K562 (cell line): ENCODE measurements at regions not wholly inside any gene's neighbourhood (a gene's known extent, or its start where the extent isn't known, plus 50 kb on each side); places are given as distances from the start of the nearest gene placed in this dataset.

Experiments used
- ATAC-seq: fragments of 200-7000 bp; cut with Tn5 transposase; 3 replicates; pipeline ENCODE4 v1.9.1; 2020; ENCODE audit warnings: moderate library complexity
- BruUV-seq: library from RNA; stranded (reverse); fragments of 400-500 nt; replicated peaks from 2 replicates; lab custom pipeline; 2021; lab: Mats Ljungman, UMichigan
- CTCF ChIA-PET: fragments of 300-600 bp; formaldehyde crosslinking; extraction: SDS; loops from one replicate; lab custom pipeline; 2021; ENCODE audit warnings: low intra/inter-chr PET ratio; lab: Yijun Ruan, JAX
- POLR2A ChIA-PET: fragments of 300-600, 350-650 bp; sonication (Branson Sonifier 250); formaldehyde crosslinking; extraction: SDS; loops from one replicate; lab custom pipeline; 2021; ENCODE audit warnings: antibody characterized with exemption, inconsistent platforms; lab: Yijun Ruan, JAX
- DNase-seq, 4 experiments: peaks; one replicate each; pipeline versions ENCODE4 v3.0.0 to v3.0.0-alpha.2; 2011 to 2018; ENCODE audit warnings: low spot score in 3 of 4, mixed read lengths in 3 of 4; ENCODE audit errors: extremely low read depth in 1 of 4
- FAIRE-seq: peaks from 2 replicates; lab custom pipeline; 2011; peaks lifted over from hg19 to GRCh38; lab: Jason Lieb, UNC
- H2AFZ ChIP-seq: 2 replicates; pipeline ENCODE4 v1.6.0; 2011; ENCODE audit warnings: low read depth, low read length, control low read depth, inconsistent platforms
- H3K27ac ChIP-seq: fragments of 200-600 bp; 3 replicates; pipeline ENCODE4 v1.8.0; 2011; ENCODE audit warnings: low read depth, mild to moderate bottlenecking, control low read depth, inconsistent platforms, low read length, moderate library complexity, mixed read lengths; ENCODE audit errors: extremely low read depth
- H3K27me3 ChIP-seq, 2 experiments: fragments of 300-600 bp in 1 of 2; 2 replicates in 1 of 2; 3 replicates in 1 of 2; pipeline versions ENCODE4 v1.6.0 to v1.8.0; 2011; ENCODE audit warnings: inconsistent platforms in 2 of 2, low read length in 2 of 2, mild to moderate bottlenecking in 1 of 2, mixed read lengths in 1 of 2, moderate library complexity in 1 of 2; ENCODE audit not compliant: control insufficient read depth in 2 of 2, insufficient read depth in 2 of 2
- H3K36me3 ChIP-seq: fragments of 300-600 bp; 3 replicates; pipeline ENCODE4 v1.8.0; 2011; ENCODE audit warnings: mild to moderate bottlenecking, low read length, inconsistent platforms; ENCODE audit not compliant: control insufficient read depth, insufficient read depth
- H3K4me1 ChIP-seq, 2 experiments: fragments of 200-600 bp in 1 of 2; replicated peaks in 1 of 2; 2 replicates in 1 of 2; 3 replicates in 1 of 2; pipeline versions ENCODE4 v1.5.1 to v1.8.0; 2011; ENCODE audit warnings: inconsistent platforms in 2 of 2, low read length in 2 of 2, mild to moderate bottlenecking in 1 of 2, mixed read lengths in 1 of 2, moderate library complexity in 1 of 2; ENCODE audit not compliant: control insufficient read depth in 2 of 2, insufficient read depth in 2 of 2
- H3K4me2 ChIP-seq: 2 replicates; pipeline ENCODE4 v1.6.1; 2011; ENCODE audit warnings: low read length, control low read depth, inconsistent platforms, mixed read lengths; ENCODE audit not compliant: insufficient read depth
- H3K4me3 ChIP-seq: fragments of 200-600 bp; sonication (generic), shearing (Covaris generic); 2 replicates; pipeline ENCODE4 v1.5.1; 2016; ENCODE audit warnings: control low read depth, inconsistent platforms
- H3K79me2 ChIP-seq: fragments of 200-600 bp; 3 replicates; pipeline ENCODE4 v1.8.0; 2011; ENCODE audit warnings: low read length, inconsistent platforms; ENCODE audit not compliant: control insufficient read depth, insufficient read depth
- H3K9ac ChIP-seq, 2 experiments: 2 replicates each; pipeline versions ENCODE4 v1.6.0 to v1.6.1; 2011; ENCODE audit warnings: low read depth in 2 of 2, low read length in 2 of 2, control low read depth in 1 of 2, inconsistent platforms in 1 of 2, mild to moderate bottlenecking in 1 of 2, mixed read lengths in 1 of 2; ENCODE audit not compliant: insufficient read depth in 1 of 2
- H3K9me1 ChIP-seq: one replicate; pipeline ENCODE4 v1.6.0; 2011; ENCODE audit warnings: inconsistent platforms, mild to moderate bottlenecking, low read length, moderate library complexity; ENCODE audit not compliant: control insufficient read depth, insufficient read depth
- H3K9me3 ChIP-seq: replicated peaks from 2 replicates; pipeline ENCODE4 v1.5.1; 2011; ENCODE audit warnings: low read depth, low read length, inconsistent platforms; ENCODE audit not compliant: control insufficient read depth, insufficient read depth
- H4K20me1 ChIP-seq: replicated peaks from 2 replicates; pipeline ENCODE4 v1.6.1; 2011; ENCODE audit warnings: low read length, inconsistent platforms, mixed read lengths; ENCODE audit not compliant: control insufficient read depth, insufficient read depth
- CBFB ChIP-seq: sonication (generic); formaldehyde crosslinking; IDR thresholded peaks from 2 replicates; pipeline ENCODE4 v1.4.0; 2020; ENCODE audit warnings: mild to moderate bottlenecking, missing genetic modification reagents
- COPS2 ChIP-seq: fragments of 450-650 bp; conservative IDR thresholded peaks from 2 replicates; pipeline ENCODE4 v1.6.1; 2016; ENCODE audit warnings: mild to moderate bottlenecking, moderate library complexity
- SMARCE1 ChIP-seq: fragments of 450-650 bp; IDR thresholded peaks from 2 replicates; pipeline ENCODE4 v1.7.1; 2016; ENCODE audit warnings: mild to moderate bottlenecking
- SREBF2 ChIP-seq: sonication (generic); formaldehyde crosslinking; IDR thresholded peaks from 2 replicates; pipeline ENCODE4 v1.4.0; 2020; ENCODE audit warnings: mild to moderate bottlenecking, missing genetic modification reagents
- ZBTB7A ChIP-seq: IDR thresholded peaks from 2 replicates; pipeline ENCODE4 v1.6.1; 2011; ENCODE audit warnings: low read depth, mild to moderate bottlenecking, low read length, moderate library complexity, borderline replicate concordance; ENCODE audit not compliant: control insufficient read depth
- WGBS: fragments of 100-300 bp; shearing (Covaris generic); methylation state at CpG from one replicate; pipeline ENCODE4 v1.1.6; 2016; ENCODE audit warnings: low coverage, mixed read lengths; ENCODE audit not compliant: insufficient coverage; ENCODE audit errors: missing lambda C conversion rate; 5-methylcytosine and 5-hydroxymethylcytosine counted together
- in situ Hi-C: fragments of 300-500 bp; cut with MboI; formaldehyde crosslinking; loops from 4 replicates; pipeline ENCODE4 v1.15.0; 2018; ENCODE audit warnings: inconsistent platforms, mixed read lengths
- intact Hi-C: fragments of 100-400 bp; cut with micrococcal nuclease; formaldehyde crosslinking; loops from 2 replicates; pipeline ENCODE4 v1.14.2; 2022
- TF ChIP-seq, protein P1 (sequence below): sonication (generic); formaldehyde crosslinking; IDR thresholded peaks from 2 replicates; pipeline ENCODE4 v1.9.0; 2022; ENCODE audit warnings: mild to moderate bottlenecking, missing genetic modification reagents
- TF ChIP-seq, protein P2 (sequence below): sonication (generic); formaldehyde crosslinking; IDR thresholded peaks from 2 replicates; pipeline ENCODE4 v1.8.0; 2022; ENCODE audit warnings: mild to moderate bottlenecking, missing genetic modification reagents
- TF ChIP-seq, protein P3 (sequence below), 2 experiments: fragments of 200-800 bp in 1 of 2; sonication (Bioruptor generic) in 1 of 2; sonication (generic) in 1 of 2; formaldehyde crosslinking in 1 of 2; IDR thresholded peaks in 1 of 2; conservative IDR thresholded peaks in 1 of 2; 2 replicates each; pipeline versions ENCODE4 v1.5.0 to v1.6.1; 2016 to 2020; ENCODE audit warnings: missing compliant biosample characterization in 1 of 2, missing genetic modification characterization in 1 of 2, missing genetic modification reagents in 1 of 2
- TF ChIP-seq, protein P4 (sequence below): sonication (generic); formaldehyde crosslinking; IDR thresholded peaks from 2 replicates; pipeline ENCODE4 v1.8.0; 2022; ENCODE audit warnings: missing genetic modification reagents, mild to moderate bottlenecking, moderate library complexity, borderline replicate concordance

DNA sequence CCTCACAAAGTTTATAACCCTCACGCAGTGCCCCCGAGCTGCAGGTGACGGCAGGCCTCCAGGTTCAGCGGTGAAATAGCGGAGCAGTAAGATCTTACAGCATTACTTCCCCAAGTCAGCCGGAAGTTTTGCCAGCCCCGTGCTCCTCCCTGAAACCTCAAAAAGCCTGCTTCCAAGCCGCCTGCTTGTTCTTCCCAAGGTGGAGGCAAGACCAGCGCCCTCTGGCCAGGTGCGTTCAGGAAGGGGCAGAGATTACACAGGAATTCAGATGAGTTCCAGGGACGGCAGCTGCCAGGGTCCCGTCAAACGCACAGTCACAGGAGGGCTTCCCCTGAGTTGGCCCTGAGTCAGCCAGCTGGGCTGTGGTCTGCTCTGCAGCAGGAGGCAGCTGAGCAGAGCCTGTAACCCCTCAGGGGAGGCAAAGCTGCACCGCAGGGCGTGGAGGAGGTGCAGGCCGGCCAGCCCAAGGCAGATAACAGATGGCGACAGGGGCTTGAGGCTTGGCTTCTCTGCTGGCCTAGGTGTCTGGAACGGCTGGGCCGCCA, 124.1 kb upstream of the RPS6KA2 start:
- H3K4me3 ChIP-seq, result no peak overlapping the region
- no peak for FAIRE-seq
- in situ Hi-C loops, result loop anchor here (25.0 kb wide), 1 partner anchor 536 kb away; the partner anchor contains the start of gene UNC93A
- H3K79me2 ChIP-seq, result no peaks in the 10 kb centered on the region
- CTCF ChIA-PET, result no interaction called here
- 0 out of 2 replicates have a peak, but pooled peaks cover 6% of the 10 kb centered on the region for H4K20me1 ChIP-seq
- intact Hi-C loops, result no loop called here
- H3K9me1 ChIP-seq, result peaks cover 4% of the 10 kb centered on the region
- H2AFZ ChIP-seq, result no peak overlapping the region
- H3K4me1 ChIP-seq, result peaks cover 0 to 4% of the 10 kb centered on the region in 2 experiments; a peak in 1 of 5 replicates
- H3K9ac ChIP-seq, result no peak overlapping the region
- TF ChIP-seq, protein P1, sequence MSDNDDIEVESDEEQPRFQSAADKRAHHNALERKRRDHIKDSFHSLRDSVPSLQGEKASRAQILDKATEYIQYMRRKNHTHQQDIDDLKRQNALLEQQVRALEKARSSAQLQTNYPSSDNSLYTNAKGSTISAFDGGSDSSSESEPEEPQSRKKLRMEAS (CRISPR knock-in tag), result peak; percentile 74
- TF ChIP-seq COPS2, result no peak
- no peak for TF ChIP-seq SREBF2 (CRISPR knock-in tag)
- TF ChIP-seq, protein P2, sequence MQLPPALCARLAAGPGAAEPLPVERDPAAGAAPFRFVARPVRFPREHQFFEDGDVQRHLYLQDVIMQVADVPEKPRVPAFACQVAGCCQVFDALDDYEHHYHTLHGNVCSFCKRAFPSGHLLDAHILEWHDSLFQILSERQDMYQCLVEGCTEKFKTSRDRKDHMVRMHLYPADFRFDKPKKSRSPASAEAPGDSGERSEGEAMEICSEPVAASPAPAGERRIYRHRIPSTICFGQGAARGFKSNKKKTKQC, result peak; percentile 66; the same call in 1 of the 2 replicates
- no peak for TF ChIP-seq SMARCE1
- TF ChIP-seq, protein P3, sequence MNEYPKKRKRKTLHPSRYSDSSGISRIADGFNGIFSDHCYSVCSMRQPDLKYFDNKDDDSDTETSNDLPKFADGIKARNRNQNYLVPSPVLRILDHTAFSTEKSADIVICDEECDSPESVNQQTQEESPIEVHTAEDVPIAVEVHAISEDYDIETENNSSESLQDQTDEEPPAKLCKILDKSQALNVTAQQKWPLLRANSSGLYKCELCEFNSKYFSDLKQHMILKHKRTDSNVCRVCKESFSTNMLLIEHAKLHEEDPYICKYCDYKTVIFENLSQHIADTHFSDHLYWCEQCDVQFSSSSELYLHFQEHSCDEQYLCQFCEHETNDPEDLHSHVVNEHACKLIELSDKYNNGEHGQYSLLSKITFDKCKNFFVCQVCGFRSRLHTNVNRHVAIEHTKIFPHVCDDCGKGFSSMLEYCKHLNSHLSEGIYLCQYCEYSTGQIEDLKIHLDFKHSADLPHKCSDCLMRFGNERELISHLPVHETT (CRISPR knock-in tag; conservative IDR thresholded peaks at IDR 0.05 in 1 of 2, IDR thresholded peaks at IDR 0.05 in 1 of 2), result no peak
- TF ChIP-seq ZBTB7A, result 0 out of 2 replicates have a peak, but pooled peaks have one; percentile 10
- TF ChIP-seq CBFB (CRISPR knock-in tag), result 0 out of 2 replicates have a peak, but pooled peaks have one; percentile 18
- TF ChIP-seq, protein P4, sequence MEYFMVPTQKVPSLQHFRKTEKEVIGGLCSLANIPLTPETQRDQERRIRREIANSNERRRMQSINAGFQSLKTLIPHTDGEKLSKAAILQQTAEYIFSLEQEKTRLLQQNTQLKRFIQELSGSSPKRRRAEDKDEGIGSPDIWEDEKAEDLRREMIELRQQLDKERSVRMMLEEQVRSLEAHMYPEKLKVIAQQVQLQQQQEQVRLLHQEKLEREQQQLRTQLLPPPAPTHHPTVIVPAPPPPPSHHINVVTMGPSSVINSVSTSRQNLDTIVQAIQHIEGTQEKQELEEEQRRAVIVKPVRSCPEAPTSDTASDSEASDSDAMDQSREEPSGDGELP, result peak; percentile 95
- TF ChIP-seq, all 486 proteins: peak for 5
- Histone ChIP-seq H3K27me3 (peaks cover 40 to 70% of the 10 kb centered on the region in 2 experiments), H3K4me2 (no peak overlapping the region), H3K9me3 (no peaks in the 10 kb centered on the region), H3K27ac (no peak overlapping the region), H3K36me3 (no peaks in the 10 kb centered on the region)
- POLR2A ChIA-PET, result no interaction called here
- 2% methylated on average over 19 of the region's 19 CpGs for WGBS
- DNase-seq (peak in 1 of 4 experiments; percentile 24), ATAC-seq (peak; percentile 53; the same call in 2 of the 3 replicates)
- BruUV-seq, result no TSS peak
